ENCODE measurements at regions not wholly inside any gene's neighbourhood (a gene's known extent, or its start where the extent isn't known, plus 50 kb on each side); places are given as distances from the start of the nearest gene placed in this dataset.

- DNase-seq (ENCODE audit: low spot score) = no peak
These were observed 1248.3 kb downstream of the PCDH18 start for GRCh38 chr4:136283977-136284376.

DNA sequence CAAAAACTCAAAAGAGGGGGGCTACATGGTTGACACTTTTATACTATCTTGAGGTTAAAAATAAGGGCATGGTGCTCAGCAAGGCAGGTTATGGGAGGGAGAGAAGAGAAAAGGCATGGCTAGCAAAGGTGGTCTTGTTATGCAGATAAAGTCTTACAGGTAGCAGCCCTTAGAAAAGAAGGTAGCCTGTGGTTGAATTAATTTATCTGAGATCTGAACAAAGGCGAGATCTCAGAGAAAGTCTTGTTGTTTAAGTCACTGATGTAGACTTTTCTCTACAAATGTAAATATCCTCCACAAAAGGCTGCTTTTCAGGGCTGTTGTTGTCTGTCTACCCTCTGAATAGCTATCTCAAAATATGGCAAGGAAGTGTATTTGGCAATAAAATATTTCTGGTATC lies 1250.4 kb downstream of the PCDH18 start:
- DNase-seq (ENCODE audit: low spot score) = no peak

DNA sequence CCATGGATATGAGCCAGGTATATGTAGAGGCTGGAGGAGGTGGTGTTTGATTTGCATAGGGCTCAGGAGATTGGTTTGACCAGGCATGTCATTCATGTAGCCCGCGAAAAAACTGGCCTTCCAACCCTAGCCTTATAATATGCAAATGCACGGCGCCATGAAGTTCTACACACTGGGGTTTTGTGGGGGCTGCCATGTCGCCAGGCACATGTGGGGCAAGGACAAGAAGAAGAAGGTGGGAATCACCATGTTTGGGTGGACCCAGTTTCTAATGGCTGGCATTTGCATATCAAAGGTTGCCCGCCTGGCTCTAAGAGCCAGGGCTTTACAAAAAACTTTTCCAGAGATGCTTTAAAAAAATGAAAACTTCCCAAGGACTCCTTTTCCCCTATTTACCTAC lies 1251.0 kb downstream of the PCDH18 start:
- no peak for DNase-seq (ENCODE audit: low spot score)

GRCh38 chr4:136277741-136278140 lies 1254.6 kb downstream of the PCDH18 start:
- DNase-seq (ENCODE audit: low spot score) = no peak

DNA sequence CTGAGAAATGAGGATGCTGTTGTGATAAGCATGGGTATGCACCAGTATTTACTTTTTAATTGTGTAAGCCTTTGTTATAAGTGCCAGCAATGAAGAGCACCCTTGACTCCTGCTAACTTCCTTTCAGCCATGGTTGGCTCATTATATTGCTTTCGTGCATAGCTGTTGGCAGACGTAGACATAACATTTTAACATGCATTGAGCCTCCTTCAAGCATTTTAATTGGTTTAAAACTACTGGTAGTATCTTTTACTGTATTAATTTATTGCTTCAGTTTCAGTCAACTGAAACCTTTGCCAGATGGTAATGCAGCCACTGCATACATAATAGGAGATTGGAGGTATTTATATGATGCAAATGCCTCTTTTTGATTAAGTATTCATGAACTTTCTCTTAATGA lies 1285.4 kb downstream of the PCDH18 start:
- no peak for DNase-seq (ENCODE audit: low spot score)

DNA sequence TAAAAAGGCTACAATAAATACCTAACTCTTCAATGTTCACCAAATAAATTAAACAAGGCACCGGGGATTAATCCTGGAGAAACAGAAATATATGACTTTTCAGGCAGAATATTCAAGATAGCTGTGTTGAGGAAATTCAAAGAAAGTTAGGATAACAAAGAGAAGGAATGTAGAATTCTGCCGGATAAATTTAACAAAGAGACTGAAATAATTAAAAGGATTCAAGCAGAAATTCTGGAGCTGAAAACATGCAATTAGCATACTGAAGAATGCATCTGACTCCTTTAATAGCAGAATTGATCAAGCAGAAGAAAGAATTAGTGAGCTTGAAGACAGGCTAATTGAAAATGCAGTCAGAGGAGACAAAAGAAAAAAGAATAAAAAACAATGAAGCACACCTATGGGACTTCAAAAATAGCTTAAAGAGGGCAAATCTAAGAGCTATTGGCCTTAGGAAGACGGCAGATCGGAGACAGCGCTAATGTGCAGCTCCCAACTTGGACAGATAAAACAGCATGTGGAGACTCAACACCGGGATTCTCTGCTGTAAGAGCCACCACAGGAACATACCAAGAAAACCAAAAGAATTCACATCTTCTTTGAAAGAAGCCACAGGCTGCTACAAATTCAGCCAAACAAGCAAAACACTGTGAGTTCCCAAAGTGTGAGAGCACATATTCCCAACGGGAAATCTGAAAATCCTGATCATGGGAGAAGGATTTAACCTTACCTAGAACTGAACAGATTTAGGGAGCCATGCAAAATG lies 1290.9 kb downstream of the PCDH18 start:
- no peak for DNase-seq (ENCODE audit: low spot score)

- DNase-seq (ENCODE audit: low spot score) = no peak
These were observed 1305.0 kb downstream of the PCDH18 start for GRCh38 chr4:136227315-136227714.

GRCh38 chr4:136219592-136220125 lies 1312.6 kb downstream of the PCDH18 start:
- DNase-seq (ENCODE audit: low spot score) = no peak

GRCh38 chr4:136203199-136203598 lies 1329.1 kb downstream of the PCDH18 start:
- no peak for DNase-seq (ENCODE audit: low spot score)

DNA sequence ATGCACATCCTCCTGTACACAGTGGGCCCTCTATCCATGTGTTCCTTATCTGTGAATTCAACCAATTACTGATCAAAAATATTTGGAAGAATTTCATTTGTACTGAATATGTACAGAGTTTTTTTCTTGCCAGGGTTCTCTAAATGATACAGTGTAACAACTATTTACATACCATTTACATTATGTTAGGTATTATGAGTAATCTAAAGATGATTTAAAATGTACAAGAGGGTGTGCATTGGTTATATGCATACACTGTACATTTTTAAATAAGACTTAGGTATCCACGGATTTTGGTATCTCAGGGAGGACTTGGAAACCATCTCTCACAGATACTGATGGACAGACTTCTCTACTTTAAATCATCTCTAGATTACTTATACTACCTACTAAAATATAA lies 1333.9 kb downstream of the PCDH18 start:
- no peak for DNase-seq (ENCODE audit: low spot score)

DNA sequence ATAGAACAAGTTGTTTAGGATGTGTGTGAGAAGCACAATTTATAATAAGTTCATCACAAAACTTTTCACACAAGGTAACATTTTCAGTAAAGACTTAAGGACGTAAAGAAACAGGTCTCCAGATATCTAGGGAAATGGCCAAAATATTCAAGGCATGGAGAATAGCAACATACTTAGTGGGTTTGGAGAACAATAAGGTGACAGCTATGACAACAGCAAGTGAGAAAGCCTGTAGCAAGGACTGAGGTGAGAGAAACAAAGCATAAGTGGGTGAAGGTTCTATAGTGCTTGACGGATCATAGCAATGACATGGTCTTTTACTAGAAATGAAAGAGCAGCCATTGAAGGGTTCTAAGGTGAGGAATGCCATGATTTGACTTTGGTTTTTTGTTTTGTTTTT lies 1337.3 kb downstream of the PCDH18 start:
- DNase-seq (ENCODE audit: low spot score) = no peak

GRCh38 chr4:136186650-136187049 lies 1345.6 kb downstream of the PCDH18 start:
- no peak for DNase-seq (ENCODE audit: low spot score)

- DNase-seq (ENCODE audit: low spot score) = no peak
These were observed 1348.8 kb downstream of the PCDH18 start for GRCh38 chr4:136183513-136183912.

- no peak for DNase-seq (ENCODE audit: low spot score)
These were observed 1375.3 kb downstream of the PCDH18 start for GRCh38 chr4:136156947-136157346.

DNA sequence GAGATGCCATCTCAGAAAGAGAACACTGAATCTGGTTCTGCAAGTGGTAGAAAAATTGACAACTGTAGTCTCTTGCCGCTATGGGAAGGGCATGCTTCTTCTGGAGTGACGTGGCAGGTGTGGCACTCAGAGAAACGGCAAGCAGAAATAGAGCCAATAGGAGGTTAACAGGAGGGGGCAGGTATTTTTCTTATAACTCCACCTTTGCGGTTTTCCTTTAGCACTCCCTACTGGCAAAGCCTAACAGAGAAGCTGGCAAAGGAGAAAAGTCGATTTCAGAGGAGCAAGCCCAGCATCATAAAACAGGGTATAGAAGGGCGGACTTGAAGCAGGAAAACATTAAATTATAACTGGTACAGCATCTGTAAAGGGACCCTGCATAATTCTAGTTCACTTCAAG lies 1382.2 kb downstream of the PCDH18 start:
- DNase-seq (ENCODE audit: low spot score) = no peak

GRCh38 chr4:136136601-136137000 lies 1395.7 kb downstream of the PCDH18 start:
- no peak for DNase-seq (ENCODE audit: low spot score)

- DNase-seq (ENCODE audit: low spot score) = no peak
These were observed 1408.0 kb downstream of the PCDH18 start for GRCh38 chr4:136124251-136124745.

- DNase-seq (ENCODE audit: low spot score) = no peak
These were observed 1410.9 kb downstream of the PCDH18 start for GRCh38 chr4:136121426-136121825.

- DNase-seq (ENCODE audit: low spot score) = no peak
These were observed 1418.4 kb downstream of the PCDH18 start for GRCh38 chr4:136113921-136114320.

GRCh38 chr4:136112116-136112515 lies 1420.2 kb downstream of the PCDH18 start:
- no peak for DNase-seq (ENCODE audit: low spot score)

DNA sequence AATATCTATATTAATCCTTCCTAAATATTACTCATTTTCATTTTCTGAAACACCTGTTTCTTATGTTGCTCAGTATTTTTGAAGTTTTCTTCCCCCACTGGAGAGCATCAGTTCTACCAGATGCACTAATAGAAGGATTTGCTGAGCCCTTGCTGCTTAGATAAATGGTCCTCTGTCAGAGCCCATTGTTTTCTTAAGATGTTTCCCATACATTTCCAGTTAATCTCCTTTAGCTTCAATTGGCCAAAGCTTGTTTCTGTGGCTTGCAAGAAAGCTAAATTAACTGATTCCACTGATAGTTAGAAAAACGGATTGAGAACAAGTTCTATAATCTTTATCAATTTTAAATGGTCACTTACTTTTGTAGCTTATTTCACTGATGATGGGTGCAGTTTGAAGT lies 1425.5 kb downstream of the PCDH18 start:
- no peak for DNase-seq (ENCODE audit: low spot score)

GRCh38 chr4:136103616-136104015 lies 1428.7 kb downstream of the PCDH18 start:
- DNase-seq (ENCODE audit: low spot score) = no peak

- DNase-seq (ENCODE audit: low spot score) = no peak
These were observed 1434.6 kb downstream of the PCDH18 start for GRCh38 chr4:136097676-136098075.
